ENCODE measurements at regions not wholly inside any gene's neighbourhood (a gene's known extent, or its start where the extent isn't known, plus 50 kb on each side); places are given as distances from the start of the nearest gene placed in this dataset.

DNA sequence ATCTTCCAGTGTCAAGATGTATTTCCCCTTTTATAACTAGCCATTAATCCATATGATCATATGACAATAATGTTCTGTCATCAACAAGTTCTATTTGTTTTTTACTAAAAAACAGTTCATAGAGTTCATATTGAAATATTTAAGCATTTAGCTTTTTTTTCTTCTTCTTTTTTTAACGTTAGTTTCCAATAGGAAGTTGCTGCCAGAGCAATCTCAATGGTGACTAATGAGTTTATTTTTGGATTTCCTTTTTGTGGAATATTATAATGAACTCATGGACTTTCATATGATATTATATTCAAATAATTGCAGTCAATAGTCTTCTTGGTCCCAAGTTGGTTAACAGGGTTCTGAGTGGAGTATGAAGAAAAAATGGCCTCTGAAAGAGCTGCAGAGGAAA, 343.3 kb downstream of the BCKDHB start:
- Histone ChIP-seq H3K4me1 (no peaks in the 10 kb centered on the region), H3K9ac (ENCODE audit: low read depth in 2 of 2, low read length in 2 of 2) (no peak overlapping the region), H3K4me3 (no peak overlapping the region), H3K9me3 (no peaks in the 10 kb centered on the region), H3K27me3 (no peaks in the 10 kb centered on the region), H3K27ac (no peak overlapping the region), H3K36me3 (no peaks in the 10 kb centered on the region)
- intact Hi-C loops (cut with DNase I): no loop called here
- TF ChIP-seq, protein P1, sequence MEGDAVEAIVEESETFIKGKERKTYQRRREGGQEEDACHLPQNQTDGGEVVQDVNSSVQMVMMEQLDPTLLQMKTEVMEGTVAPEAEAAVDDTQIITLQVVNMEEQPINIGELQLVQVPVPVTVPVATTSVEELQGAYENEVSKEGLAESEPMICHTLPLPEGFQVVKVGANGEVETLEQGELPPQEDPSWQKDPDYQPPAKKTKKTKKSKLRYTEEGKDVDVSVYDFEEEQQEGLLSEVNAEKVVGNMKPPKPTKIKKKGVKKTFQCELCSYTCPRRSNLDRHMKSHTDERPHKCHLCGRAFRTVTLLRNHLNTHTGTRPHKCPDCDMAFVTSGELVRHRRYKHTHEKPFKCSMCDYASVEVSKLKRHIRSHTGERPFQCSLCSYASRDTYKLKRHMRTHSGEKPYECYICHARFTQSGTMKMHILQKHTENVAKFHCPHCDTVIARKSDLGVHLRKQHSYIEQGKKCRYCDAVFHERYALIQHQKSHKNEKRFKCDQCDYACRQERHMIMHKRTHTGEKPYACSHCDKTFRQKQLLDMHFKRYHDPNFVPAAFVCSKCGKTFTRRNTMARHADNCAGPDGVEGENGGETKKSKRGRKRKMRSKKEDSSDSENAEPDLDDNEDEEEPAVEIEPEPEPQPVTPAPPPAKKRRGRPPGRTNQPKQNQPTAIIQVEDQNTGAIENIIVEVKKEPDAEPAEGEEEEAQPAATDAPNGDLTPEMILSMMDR (IDR thresholded peaks at IDR 0.05): no peak
- DNase-seq: no peak

DNA sequence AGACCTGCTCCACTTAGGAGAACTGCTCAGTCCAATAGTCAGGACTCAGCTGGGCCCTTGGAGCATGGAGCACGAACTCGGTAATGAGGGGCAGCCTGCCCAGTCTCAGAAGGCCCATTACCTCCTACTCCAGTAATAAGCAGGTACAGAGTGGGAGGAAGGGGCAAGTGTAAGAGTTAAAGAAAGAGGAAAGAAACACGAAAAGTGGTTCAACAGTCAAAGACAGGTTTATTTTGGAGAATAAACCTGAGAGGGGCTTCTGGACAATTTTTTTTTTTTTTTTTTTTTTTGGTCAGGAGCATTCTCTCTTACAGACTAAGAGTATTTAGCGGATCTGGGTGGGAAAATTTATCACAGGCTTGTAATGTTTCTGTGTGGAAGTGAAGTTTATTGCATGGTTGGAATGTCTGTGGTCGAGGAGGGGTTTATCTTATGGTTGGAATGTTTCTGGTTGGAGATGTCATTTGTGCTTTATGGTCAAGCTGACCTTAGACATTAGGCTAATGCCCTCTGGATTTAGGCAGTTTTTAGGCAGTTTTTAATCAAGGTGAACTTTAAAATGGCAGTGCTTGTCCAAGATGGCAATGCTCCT, 340.1 kb downstream of the BCKDHB start:
- Histone ChIP-seq H3K9me3 (no peaks in the 10 kb centered on the region), H3K27me3 (no peaks in the 10 kb centered on the region), H3K4me3 (no peak overlapping the region), H3K36me3 (no peaks in the 10 kb centered on the region), H3K4me1 (no peaks in the 10 kb centered on the region), H3K9ac (ENCODE audit: low read depth in 2 of 2, low read length in 2 of 2) (no peak overlapping the region), H3K27ac (no peak overlapping the region)
- intact Hi-C loops (cut with DNase I): no loop called here
- no peak for DNase-seq
- TF ChIP-seq, protein P1 (IDR thresholded peaks at IDR 0.05): no peak

DNA sequence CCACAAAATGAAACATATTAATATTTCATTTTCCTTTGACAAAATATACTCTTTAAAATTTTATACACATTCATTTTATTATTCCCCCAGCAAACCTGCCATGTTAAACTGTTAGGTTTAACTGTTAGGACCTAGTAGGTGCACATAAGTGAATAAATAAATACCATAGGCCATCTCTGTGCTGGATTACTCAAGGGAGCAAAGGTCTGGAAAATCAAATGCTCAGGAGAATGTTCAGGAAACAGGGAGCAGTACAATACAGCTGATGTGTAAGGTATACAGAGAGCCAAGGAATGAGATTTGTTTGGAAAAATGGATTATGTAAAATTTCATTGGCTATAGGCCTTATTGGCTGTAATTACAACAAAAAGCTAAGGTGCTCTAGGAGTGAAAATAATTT, 339.3 kb downstream of the BCKDHB start:
- DNase-seq: no peak
- no peaks in the 10 kb centered on the region for H3K4me1 ChIP-seq
- no peaks in the 10 kb centered on the region for H3K27me3 ChIP-seq
- H3K4me3 ChIP-seq: no peak overlapping the region
- no peaks in the 10 kb centered on the region for H3K9me3 ChIP-seq
- H3K27ac ChIP-seq: no peak overlapping the region
- TF ChIP-seq, protein P1 (IDR thresholded peaks at IDR 0.05): no peak
- intact Hi-C loops (cut with DNase I): no loop called here
- H3K9ac ChIP-seq (ENCODE audit: low read depth in 2 of 2, low read length in 2 of 2): no peak overlapping the region
- no peaks in the 10 kb centered on the region for H3K36me3 ChIP-seq

DNA sequence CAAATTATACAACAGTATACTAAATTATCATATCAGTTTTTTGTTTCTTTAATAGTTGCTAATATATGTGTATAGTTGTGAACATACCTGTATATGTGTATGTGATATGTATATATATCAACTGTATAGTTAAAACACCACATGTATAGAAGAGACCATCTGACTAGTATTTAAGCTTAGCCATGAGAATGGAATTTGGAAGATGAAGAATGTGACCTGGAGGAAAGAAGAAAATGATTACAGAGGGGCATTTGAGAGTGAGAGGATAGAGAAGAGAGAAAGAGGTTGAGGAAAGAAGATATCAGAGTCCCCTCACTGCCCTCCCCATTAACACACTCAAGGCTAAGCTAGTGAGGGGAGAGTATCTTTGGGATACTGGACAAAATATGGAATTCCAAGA, 335.9 kb downstream of the BCKDHB start:
- intact Hi-C loops (cut with DNase I): no loop called here
- no peak for DNase-seq
- Histone ChIP-seq H3K9me3 (no peaks in the 10 kb centered on the region), H3K4me1 (no peaks in the 10 kb centered on the region), H3K27me3 (no peaks in the 10 kb centered on the region), H3K36me3 (no peaks in the 10 kb centered on the region), H3K9ac (ENCODE audit: low read depth in 2 of 2, low read length in 2 of 2) (no peak overlapping the region), H3K27ac (no peak overlapping the region), H3K4me3 (no peak overlapping the region)
- TF ChIP-seq, protein P1 (IDR thresholded peaks at IDR 0.05): no peak

DNA sequence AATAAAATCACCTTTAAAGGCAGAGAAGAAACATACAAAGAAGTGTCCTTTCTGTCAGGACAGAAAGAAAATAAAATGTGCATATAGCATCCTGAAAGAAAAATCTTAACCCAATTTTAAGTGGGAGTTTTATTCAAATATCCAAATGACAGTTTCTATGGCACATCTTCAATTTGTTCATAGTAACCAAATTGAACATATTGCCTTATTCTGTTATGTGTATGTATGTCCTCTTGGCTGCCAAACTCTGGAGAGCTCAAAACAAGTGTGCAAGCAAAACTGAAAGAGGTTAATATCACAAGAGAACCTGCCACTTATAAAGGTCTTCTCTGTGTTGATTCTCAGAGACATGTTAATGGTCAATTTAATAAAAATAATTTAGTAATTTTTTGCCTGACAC, 334.7 kb downstream of the BCKDHB start:
- H3K9me3 ChIP-seq: no peaks in the 10 kb centered on the region
- DNase-seq: no peak
- H3K27me3 ChIP-seq: no peaks in the 10 kb centered on the region
- no peaks in the 10 kb centered on the region for H3K36me3 ChIP-seq
- no peak overlapping the region for H3K4me3 ChIP-seq
- intact Hi-C loops (cut with DNase I): no loop called here
- TF ChIP-seq, protein P1 (IDR thresholded peaks at IDR 0.05): no peak
- no peak overlapping the region for H3K9ac ChIP-seq (ENCODE audit: low read depth in 2 of 2, low read length in 2 of 2)
- H3K4me1 ChIP-seq: no peaks in the 10 kb centered on the region
- H3K27ac ChIP-seq: no peak overlapping the region
